Caco-2 (cell line): ENCODE measurements at regions not wholly inside any gene's neighbourhood (a gene's known extent, or its start where the extent isn't known, plus 50 kb on each side); places are given as distances from the start of the nearest gene placed in this dataset.

ENCODE experiments used
- BruUV-seq: library from RNA; stranded (reverse); fragments of 400-500 nt; replicated peaks from 2 replicates; lab custom pipeline; 2021; lab: Mats Ljungman, UMichigan
- CTCF ChIA-PET: fragments of 300-600 bp; sonication (Branson Sonifier 250); formaldehyde crosslinking; loops from one replicate; lab custom pipeline; 2022; ENCODE audit warnings: antibody characterized with exemption; lab: Charles Lee
- POLR2A ChIA-PET: fragments of 300-600 bp; sonication (Branson Sonifier 250); formaldehyde crosslinking; loops from one replicate; lab custom pipeline; 2022; ENCODE audit warnings: antibody characterized with exemption; lab: Charles Lee
- DNase-seq, 2 experiments: peaks; one replicate each; pipeline versions ENCODE4 v3.0.0 to v3.0.0-alpha.2; 2020 to 2022
- H3K27me3 ChIP-seq: replicated peaks from 2 replicates; pipeline ENCODE4 v1.6.0; 2011; ENCODE audit warnings: low read length; ENCODE audit not compliant: control insufficient read depth, insufficient read depth
- H3K36me3 ChIP-seq: 2 replicates; pipeline ENCODE4 v1.5.1; 2011; ENCODE audit warnings: low read length; ENCODE audit not compliant: control insufficient read depth, insufficient read depth
- H3K4me1 ChIP-seq: fragments of 250-450 bp; sonication (Bioruptor Pico); 2 replicates; pipeline ENCODE4 v1.5.1; 2020; ENCODE audit warnings: mild to moderate bottlenecking
- H3K4me3 ChIP-seq: 2 replicates; pipeline ENCODE4 v1.5.1; 2011; ENCODE audit warnings: low read depth, mild to moderate bottlenecking, control low read depth, low read length
- H3K9me3 ChIP-seq: fragments of 250-450 bp; sonication (Bioruptor Pico); 2 replicates; pipeline ENCODE4 v1.5.1; 2020; ENCODE audit warnings: mild to moderate bottlenecking, moderate library complexity
- H3K27ac Mint-ChIP-seq: one replicate; pipeline ENCODE4 v1.8.0; 2022; ENCODE audit warnings: mixed read lengths; ENCODE audit not compliant: unreplicated experiment
- H3K27me3 Mint-ChIP-seq: one replicate; pipeline ENCODE4 v1.8.0; 2022; ENCODE audit warnings: mixed read lengths; ENCODE audit not compliant: insufficient read depth, unreplicated experiment
- H3K36me3 Mint-ChIP-seq: one replicate; pipeline ENCODE4 v1.8.0; 2022; ENCODE audit warnings: mild to moderate bottlenecking, mixed read lengths; ENCODE audit not compliant: insufficient read depth, unreplicated experiment
- H3K4me1 Mint-ChIP-seq: one replicate; pipeline ENCODE4 v1.8.0; 2022; ENCODE audit warnings: low read depth, mixed read lengths; ENCODE audit not compliant: unreplicated experiment
- H3K4me3 Mint-ChIP-seq: one replicate; pipeline ENCODE4 v1.8.0; 2022; ENCODE audit warnings: mild to moderate bottlenecking, moderate library complexity, mixed read lengths; ENCODE audit not compliant: unreplicated experiment
- H3K9me3 Mint-ChIP-seq: one replicate; pipeline ENCODE4 v1.8.0; 2022; ENCODE audit warnings: mixed read lengths; ENCODE audit not compliant: unreplicated experiment
- intact Hi-C: fragments of 100-400 bp; cut with micrococcal nuclease; formaldehyde crosslinking; loops from one replicate; pipeline ENCODE4 v1.10.0; 2022; ENCODE audit not compliant: unreplicated experiment
- TF ChIP-seq, protein P1 (sequence below), 2 experiments: fragments of 200-600 bp in 1 of 2; IDR thresholded peaks; 1 replicate in 1 of 2; 2 replicates in 1 of 2; pipeline versions ENCODE4 v1.5.1 to v1.8.0; 2011 to 2022; ENCODE audit warnings: antibody characterized with exemption in 1 of 2, control low read depth in 1 of 2, inconsistent platforms in 1 of 2, low read depth in 1 of 2, low read length in 1 of 2, mild to moderate bottlenecking in 1 of 2, moderate library complexity in 1 of 2; ENCODE audit not compliant: insufficient read depth in 1 of 2, severe bottlenecking in 1 of 2, unreplicated experiment in 1 of 2

DNA sequence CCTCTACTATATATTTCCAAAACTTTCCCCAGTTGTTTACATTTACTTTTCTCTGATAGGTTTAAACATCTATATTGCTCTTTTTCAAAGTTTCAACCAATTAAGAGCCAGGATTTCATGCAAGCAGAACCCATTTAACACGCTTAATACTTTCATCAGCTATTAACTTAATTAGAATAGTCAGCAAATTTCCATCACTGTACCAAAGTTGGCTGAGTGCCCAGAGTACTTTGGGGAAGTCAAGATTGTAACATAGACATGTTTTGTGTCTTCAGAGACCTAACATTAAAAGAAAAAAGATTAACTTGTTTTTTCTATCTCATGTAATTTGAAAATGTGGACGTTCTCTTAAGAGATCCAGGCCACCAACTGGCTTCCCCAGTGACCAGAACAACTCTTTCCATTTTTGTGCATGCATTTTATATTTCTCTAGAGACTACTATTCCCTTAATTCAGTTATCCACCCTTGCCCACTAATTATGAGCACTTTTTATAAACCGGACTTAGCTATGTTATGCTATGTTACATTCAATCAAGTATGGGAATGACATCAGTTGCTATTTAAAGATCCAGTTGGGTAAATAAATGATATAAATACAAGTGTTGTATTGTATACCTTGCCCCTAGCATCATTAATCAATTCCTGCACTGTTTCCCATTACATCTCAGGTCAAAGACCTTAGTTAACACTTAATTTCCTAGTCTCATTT lies 478.1 kb upstream of the NMUR2 start:
- no peak for DNase-seq

DNA sequence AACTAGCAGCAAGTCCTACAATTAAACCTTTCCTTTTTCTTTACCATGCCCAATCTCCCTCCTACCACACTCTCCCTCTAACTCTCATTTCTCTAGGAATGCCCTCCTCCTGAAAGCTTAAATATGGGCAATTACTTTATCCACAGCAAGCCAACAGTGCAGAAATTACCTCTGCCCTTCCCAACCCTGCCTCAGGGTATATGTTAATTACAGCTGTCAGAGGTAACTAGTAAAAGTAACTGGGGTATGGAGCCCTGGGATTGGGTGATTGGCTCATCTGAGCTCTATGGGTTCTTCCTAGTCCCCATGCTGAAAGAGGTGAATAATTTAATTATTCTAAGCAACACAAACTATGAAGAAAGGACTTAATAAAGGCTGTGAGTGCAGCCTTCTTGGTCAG lies 478.9 kb upstream of the NMUR2 start:
- H3K36me3 Mint-ChIP-seq = no peaks in the 10 kb centered on the region
- H3K4me1 Mint-ChIP-seq = no peaks in the 10 kb centered on the region
- POLR2A ChIA-PET = no interaction called here
- H3K9me3 Mint-ChIP-seq = no peaks in the 10 kb centered on the region
- no peak for DNase-seq
- no peak overlapping the region for H3K4me3 Mint-ChIP-seq
- BruUV-seq = no TSS peak
- CTCF ChIA-PET = no interaction called here
- no peaks in the 10 kb centered on the region for H3K36me3 ChIP-seq
- no peaks in the 10 kb centered on the region for H3K9me3 ChIP-seq
- no peak overlapping the region for H3K27ac Mint-ChIP-seq
- TF ChIP-seq, protein P1, sequence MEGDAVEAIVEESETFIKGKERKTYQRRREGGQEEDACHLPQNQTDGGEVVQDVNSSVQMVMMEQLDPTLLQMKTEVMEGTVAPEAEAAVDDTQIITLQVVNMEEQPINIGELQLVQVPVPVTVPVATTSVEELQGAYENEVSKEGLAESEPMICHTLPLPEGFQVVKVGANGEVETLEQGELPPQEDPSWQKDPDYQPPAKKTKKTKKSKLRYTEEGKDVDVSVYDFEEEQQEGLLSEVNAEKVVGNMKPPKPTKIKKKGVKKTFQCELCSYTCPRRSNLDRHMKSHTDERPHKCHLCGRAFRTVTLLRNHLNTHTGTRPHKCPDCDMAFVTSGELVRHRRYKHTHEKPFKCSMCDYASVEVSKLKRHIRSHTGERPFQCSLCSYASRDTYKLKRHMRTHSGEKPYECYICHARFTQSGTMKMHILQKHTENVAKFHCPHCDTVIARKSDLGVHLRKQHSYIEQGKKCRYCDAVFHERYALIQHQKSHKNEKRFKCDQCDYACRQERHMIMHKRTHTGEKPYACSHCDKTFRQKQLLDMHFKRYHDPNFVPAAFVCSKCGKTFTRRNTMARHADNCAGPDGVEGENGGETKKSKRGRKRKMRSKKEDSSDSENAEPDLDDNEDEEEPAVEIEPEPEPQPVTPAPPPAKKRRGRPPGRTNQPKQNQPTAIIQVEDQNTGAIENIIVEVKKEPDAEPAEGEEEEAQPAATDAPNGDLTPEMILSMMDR (IDR thresholded peaks at IDR 0.05; ENCODE audit: insufficient read depth in 1 of 2, low read depth in 1 of 2, low read length in 1 of 2, severe bottlenecking in 1 of 2, unreplicated experiment in 1 of 2) = no peak
- no peaks in the 10 kb centered on the region for H3K27me3 Mint-ChIP-seq
- intact Hi-C loops = no loop called here
- H3K4me3 ChIP-seq = no peak overlapping the region
- no peaks in the 10 kb centered on the region for H3K27me3 ChIP-seq
- H3K4me1 ChIP-seq = no peaks in the 10 kb centered on the region

More for the DNA sequence above, 478.1 kb upstream of the NMUR2 start:
- Histone ChIP-seq H3K36me3 (no peaks in the 10 kb centered on the region), H3K27me3 (no peaks in the 10 kb centered on the region), H3K4me3 (no peak overlapping the region), H3K4me1 (no peaks in the 10 kb centered on the region), H3K9me3 (no peaks in the 10 kb centered on the region)
- ChIA-PET POLR2A (no interaction called here), CTCF (no interaction called here)
- Mint-ChIP-seq H3K4me1 (no peaks in the 10 kb centered on the region), H3K4me3 (no peak overlapping the region), H3K36me3 (no peaks in the 10 kb centered on the region), H3K9me3 (no peaks in the 10 kb centered on the region), H3K27me3 (no peaks in the 10 kb centered on the region), H3K27ac (no peak overlapping the region)
- BruUV-seq = no TSS peak
- intact Hi-C loops = no loop called here
- TF ChIP-seq, protein P1 (IDR thresholded peaks at IDR 0.05; ENCODE audit: insufficient read depth in 1 of 2, low read depth in 1 of 2, low read length in 1 of 2, severe bottlenecking in 1 of 2, unreplicated experiment in 1 of 2) = no peak

DNA sequence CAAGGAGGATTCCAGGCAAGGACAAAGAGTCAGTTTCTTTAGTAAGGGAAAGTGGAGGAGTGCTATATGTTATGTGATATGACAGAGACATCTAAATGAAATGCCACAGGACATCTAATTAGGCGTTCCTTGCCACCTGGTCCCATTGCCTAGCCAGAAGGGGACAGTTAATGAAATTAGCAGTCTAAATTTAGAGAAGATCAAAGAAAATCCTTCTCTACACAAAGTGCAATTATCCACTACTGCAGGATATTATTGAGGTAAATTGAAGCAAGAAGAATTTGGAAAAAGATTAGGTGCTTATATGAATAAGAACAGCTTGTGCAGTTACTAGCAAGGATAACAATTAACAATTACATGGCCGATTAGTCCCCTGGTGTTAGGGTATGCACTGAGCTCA lies 495.3 kb upstream of the NMUR2 start:
- no peak for DNase-seq
- Histone ChIP-seq H3K4me1 (no peaks in the 10 kb centered on the region), H3K4me3 (no peak overlapping the region), H3K36me3 (no peaks in the 10 kb centered on the region), H3K9me3 (no peaks in the 10 kb centered on the region), H3K27me3 (no peaks in the 10 kb centered on the region)
- intact Hi-C loops = no loop called here
- ChIA-PET CTCF (no interaction called here), POLR2A (no interaction called here)
- no peak overlapping the region for H3K27ac Mint-ChIP-seq
- TF ChIP-seq, protein P1 (IDR thresholded peaks at IDR 0.05; ENCODE audit: insufficient read depth in 1 of 2, low read depth in 1 of 2, low read length in 1 of 2, severe bottlenecking in 1 of 2, unreplicated experiment in 1 of 2) = no peak
- no TSS peak for BruUV-seq
- no peak overlapping the region for H3K4me3 Mint-ChIP-seq
- H3K9me3 Mint-ChIP-seq = no peaks in the 10 kb centered on the region
- H3K4me1 Mint-ChIP-seq = no peaks in the 10 kb centered on the region
- peaks cover 5% of the 10 kb centered on the region for H3K27me3 Mint-ChIP-seq
- H3K36me3 Mint-ChIP-seq = no peaks in the 10 kb centered on the region
